ENCODE measurements at regions not wholly inside any gene's neighbourhood (a gene's known extent, or its start where the extent isn't known, plus 50 kb on each side); places are given as distances from the start of the nearest gene placed in this dataset.

DNA sequence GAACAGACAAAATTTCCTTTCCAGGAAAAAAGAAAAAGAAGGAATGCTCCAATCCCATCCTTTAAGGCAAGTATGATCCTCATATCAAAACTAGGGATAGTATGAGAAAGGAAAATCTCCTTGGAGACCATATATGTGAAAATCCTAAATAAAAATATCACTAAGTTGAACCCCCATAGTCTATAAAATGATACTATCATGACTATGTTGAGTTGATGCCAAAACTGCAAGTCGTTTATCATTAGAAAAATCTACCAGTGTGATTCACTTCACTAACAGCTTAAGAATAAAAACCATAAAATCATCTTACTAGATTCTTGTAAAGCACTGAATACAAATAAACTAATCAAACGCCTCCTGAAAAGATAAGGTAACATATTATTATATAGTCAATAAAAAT, 76.6 kb upstream of the STXBP5 start:
- no peaks in the 10 kb centered on the region for H3K9me3 ChIP-seq
- H3K27me3 ChIP-seq, result peaks cover 5% of the 10 kb centered on the region
- intact Hi-C loops (cut with DNase I), result no loop called here
- no peak for DNase-seq
- WGBS, 3 donors, result 71 to 80% (median 72%) methylated on average over 2 of the region's 2 CpGs
- TF ChIP-seq EP300 (IDR thresholded peaks at IDR 0.05) (no peak), POLR2A (IDR thresholded peaks at IDR 0.05) (no peak), CTCF (IDR thresholded peaks at IDR 0.05) (no peak)
- no peak overlapping the region for H3K27ac ChIP-seq
- no peaks in the 10 kb centered on the region for H3K4me1 ChIP-seq (ENCODE audit: insufficient read depth)
- no peaks in the 10 kb centered on the region for H3K36me3 ChIP-seq
- no peak overlapping the region for H3K4me3 ChIP-seq

DNA sequence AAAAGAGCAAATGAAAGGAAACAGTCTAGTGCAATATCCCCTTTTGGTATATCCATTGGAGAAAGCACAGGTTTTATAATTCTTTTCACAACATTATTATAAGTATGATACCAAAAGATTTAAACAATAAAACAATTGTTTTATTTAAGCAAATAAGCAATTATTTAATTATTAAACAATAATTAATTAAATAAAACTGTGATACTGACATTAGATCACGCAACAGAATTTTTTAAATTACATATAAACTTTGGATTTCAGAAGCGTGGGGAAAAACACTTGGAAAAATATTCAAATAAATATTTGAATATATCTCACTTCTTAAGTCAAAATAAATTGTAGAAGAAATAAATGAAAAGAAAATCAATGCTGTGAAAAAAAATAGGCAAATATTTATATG, 76.2 kb upstream of the STXBP5 start:
- Histone ChIP-seq H3K36me3 (no peaks in the 10 kb centered on the region), H3K4me3 (no peak overlapping the region), H3K27ac (no peak overlapping the region), H3K27me3 (peaks cover 5% of the 10 kb centered on the region), H3K9me3 (no peaks in the 10 kb centered on the region), H3K4me1 (ENCODE audit: insufficient read depth) (no peaks in the 10 kb centered on the region)
- TF ChIP-seq POLR2A (IDR thresholded peaks at IDR 0.05) (no peak), EP300 (IDR thresholded peaks at IDR 0.05) (no peak), CTCF (IDR thresholded peaks at IDR 0.05) (no peak)
- 87 to 90% (median 88%) methylated on average over 2 of the region's 2 CpGs for WGBS, 3 donors
- DNase-seq, result no peak
- intact Hi-C loops (cut with DNase I), result no loop called here

- TF ChIP-seq CTCF (IDR thresholded peaks at IDR 0.05) (no peak), EP300 (IDR thresholded peaks at IDR 0.05) (no peak)
- Histone ChIP-seq H3K27me3 (peaks cover 3% of the 10 kb centered on the region), H3K27ac (no peak overlapping the region), H3K9me3 (no peaks in the 10 kb centered on the region), H3K4me1 (ENCODE audit: insufficient read depth) (no peaks in the 10 kb centered on the region), H3K36me3 (no peaks in the 10 kb centered on the region), H3K4me3 (no peak overlapping the region)
- no peak for DNase-seq
- intact Hi-C loops (cut with DNase I), result no loop called here
Observed at GRCh38 chr6:147131532-147132128, 72.6 kb upstream of the STXBP5 start.

DNA sequence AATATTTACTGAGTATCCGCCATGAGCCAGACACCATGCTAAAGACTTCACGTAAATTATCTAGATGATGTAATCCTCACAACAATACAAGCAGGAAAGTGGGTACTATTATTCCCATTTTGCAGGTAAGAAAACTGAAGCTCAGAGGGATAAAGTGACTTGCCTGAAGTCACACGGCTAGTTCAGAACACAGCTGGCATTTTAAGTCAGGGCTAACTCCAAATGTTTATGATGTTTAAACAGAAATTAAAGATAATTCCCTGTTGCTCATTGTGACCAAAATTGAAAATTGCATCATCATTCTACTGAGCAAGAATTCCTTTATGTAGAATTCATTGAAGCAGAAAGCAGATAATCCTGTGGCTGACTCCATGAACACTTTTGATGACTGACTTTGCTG, 71.3 kb upstream of the STXBP5 start:
- no peak for TF ChIP-seq EP300 (IDR thresholded peaks at IDR 0.05)
- no peak for TF ChIP-seq CTCF (IDR thresholded peaks at IDR 0.05)
- TF ChIP-seq POLR2A (IDR thresholded peaks at IDR 0.05), result no peak

More for the DNA sequence above, 71.3 kb upstream of the STXBP5 start:
- Histone ChIP-seq H3K4me1 (ENCODE audit: insufficient read depth) (no peaks in the 10 kb centered on the region), H3K27me3 (peaks cover 3% of the 10 kb centered on the region), H3K27ac (no peak overlapping the region), H3K9me3 (no peaks in the 10 kb centered on the region), H3K36me3 (no peaks in the 10 kb centered on the region), H3K4me3 (no peak overlapping the region)
- DNase-seq, result no peak
- intact Hi-C loops (cut with DNase I), result no loop called here
- 83 to 92% (median 89%) methylated on average over 3 of the region's 3 CpGs for WGBS, 3 donors

Data from ovary (tissue), 7 donors.